IPS-20b (cell line): ENCODE measurements at regions not wholly inside any gene's neighbourhood (a gene's known extent, or its start where the extent isn't known, plus 50 kb on each side); places are given as distances from the start of the nearest gene placed in this dataset.

ENCODE experiments used
- H3K27ac ChIP-seq: one replicate; pipeline ENCODE4 v1.5.1; 2013; ENCODE audit warnings: low read length
- H3K27me3 ChIP-seq: 2 replicates; pipeline ENCODE4 v1.6.1; 2013; ENCODE audit warnings: mild to moderate bottlenecking, low read length, inconsistent platforms; ENCODE audit not compliant: insufficient read depth
- H3K36me3 ChIP-seq: 2 replicates; pipeline ENCODE4 v1.6.1; 2013; ENCODE audit warnings: low read depth, mild to moderate bottlenecking, inconsistent platforms, low read length, moderate library complexity; ENCODE audit not compliant: insufficient read depth
- H3K4me1 ChIP-seq: 2 replicates; pipeline ENCODE4 v1.6.1; 2013; ENCODE audit warnings: mild to moderate bottlenecking, control low read depth, inconsistent platforms, low read length, moderate library complexity; ENCODE audit not compliant: insufficient read depth
- H3K4me3 ChIP-seq: 2 replicates; pipeline ENCODE4 v1.5.1; 2013; ENCODE audit warnings: mild to moderate bottlenecking, low read length, inconsistent platforms
- H3K9ac ChIP-seq: 2 replicates; pipeline ENCODE4 v1.6.1; 2013; ENCODE audit warnings: low read depth, mild to moderate bottlenecking, inconsistent platforms, low read length, moderate library complexity
- H3K9me3 ChIP-seq: 2 replicates; pipeline ENCODE4 v1.6.1; 2013; ENCODE audit warnings: mild to moderate bottlenecking, low read depth, low read length, inconsistent platforms; ENCODE audit not compliant: insufficient read depth

DNA sequence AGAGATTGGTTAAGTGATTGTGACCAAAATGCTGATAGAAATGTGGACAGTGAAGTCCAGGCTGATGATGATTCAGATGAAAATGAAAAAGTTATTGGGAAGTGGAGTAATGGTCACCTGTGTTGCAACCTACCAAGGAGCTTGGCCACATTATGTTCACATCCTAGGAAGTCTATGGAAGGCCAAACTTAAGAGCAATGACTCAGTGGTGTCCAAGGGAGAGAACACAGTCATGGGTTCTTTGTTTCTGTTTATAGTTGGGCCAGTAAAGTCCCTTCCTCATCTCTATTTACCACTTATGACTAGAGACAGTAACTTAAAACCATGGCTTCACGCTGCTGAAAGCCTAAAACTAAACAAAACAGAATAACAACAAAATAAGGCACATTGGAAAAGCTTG lies 555.3 kb upstream of the DAB2 start:
- H3K27ac ChIP-seq, result no peak overlapping the region
- H3K9me3 ChIP-seq, result no peaks in the 10 kb centered on the region
- H3K4me1 ChIP-seq, result no peaks in the 10 kb centered on the region
- no peak overlapping the region for H3K9ac ChIP-seq
- no peaks in the 10 kb centered on the region for H3K36me3 ChIP-seq
- H3K27me3 ChIP-seq, result no peaks in the 10 kb centered on the region
- no peak overlapping the region for H3K4me3 ChIP-seq

DNA sequence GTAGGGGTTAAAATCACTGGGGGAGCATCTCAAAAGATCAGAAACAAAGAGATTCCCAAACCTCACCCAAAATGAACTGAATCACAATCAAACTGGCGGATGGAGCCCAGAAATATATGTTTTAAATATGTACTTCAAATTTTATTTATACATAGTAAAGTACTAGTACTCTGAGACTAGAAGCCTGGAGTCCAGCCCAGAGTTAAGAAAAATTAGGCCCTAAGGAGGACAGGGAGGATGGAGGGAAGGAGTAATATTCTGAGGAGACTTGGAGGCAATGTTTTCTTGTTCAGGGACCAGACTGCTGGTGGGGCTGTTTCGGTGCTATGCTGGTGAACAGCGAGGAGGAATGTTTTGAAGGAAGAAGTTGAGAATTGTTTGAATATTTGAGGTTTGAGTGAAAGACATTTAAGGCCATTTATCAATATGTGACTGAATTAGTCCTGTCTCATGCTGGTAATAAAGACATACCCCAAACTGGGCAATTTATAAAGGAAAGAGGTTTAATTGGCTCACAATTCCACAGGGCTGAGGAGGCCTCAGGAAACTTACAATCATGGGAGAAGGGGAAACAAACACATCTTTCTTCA lies 552.4 kb upstream of the DAB2 start:
- H3K27me3 ChIP-seq, result no peaks in the 10 kb centered on the region
- no peak overlapping the region for H3K9ac ChIP-seq
- H3K9me3 ChIP-seq, result no peaks in the 10 kb centered on the region
- H3K4me3 ChIP-seq, result no peak overlapping the region
- H3K36me3 ChIP-seq, result no peaks in the 10 kb centered on the region
- no peak overlapping the region for H3K27ac ChIP-seq
- no peaks in the 10 kb centered on the region for H3K4me1 ChIP-seq

DNA sequence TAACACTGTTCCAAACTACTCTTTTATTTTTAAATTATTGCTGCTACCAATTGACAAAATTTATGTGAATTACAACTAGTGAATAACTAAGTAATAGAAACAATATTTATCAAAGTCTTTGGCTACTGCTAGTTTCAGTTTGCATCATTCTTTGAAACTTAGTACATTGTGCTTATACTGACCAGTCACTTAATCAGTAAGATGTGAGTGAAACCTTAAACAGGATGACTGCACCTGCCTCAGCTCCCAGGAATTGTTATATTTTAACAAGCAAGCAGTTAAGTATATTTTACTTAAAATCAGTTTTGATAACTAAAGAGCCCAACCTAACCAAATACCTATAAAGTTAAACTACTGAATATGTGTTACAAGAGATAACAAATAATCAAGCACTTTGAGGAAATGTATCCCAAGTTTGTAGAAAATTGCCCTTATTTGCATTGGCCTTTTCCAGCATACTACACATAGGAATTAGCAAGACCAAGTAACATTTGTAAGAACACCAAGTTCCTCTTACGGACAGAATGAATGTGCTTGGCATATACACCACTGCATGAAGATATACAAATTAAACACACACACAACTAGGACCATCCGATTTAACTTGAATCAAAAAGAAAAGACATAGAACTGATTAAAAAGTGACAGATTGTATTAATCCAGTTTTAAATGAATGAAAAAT lies 545.5 kb upstream of the DAB2 start:
- no peak overlapping the region for H3K9ac ChIP-seq
- no peak overlapping the region for H3K27ac ChIP-seq
- no peak overlapping the region for H3K4me3 ChIP-seq
- no peaks in the 10 kb centered on the region for H3K4me1 ChIP-seq
- no peaks in the 10 kb centered on the region for H3K27me3 ChIP-seq
- H3K36me3 ChIP-seq, result no peaks in the 10 kb centered on the region
- H3K9me3 ChIP-seq, result no peaks in the 10 kb centered on the region

DNA sequence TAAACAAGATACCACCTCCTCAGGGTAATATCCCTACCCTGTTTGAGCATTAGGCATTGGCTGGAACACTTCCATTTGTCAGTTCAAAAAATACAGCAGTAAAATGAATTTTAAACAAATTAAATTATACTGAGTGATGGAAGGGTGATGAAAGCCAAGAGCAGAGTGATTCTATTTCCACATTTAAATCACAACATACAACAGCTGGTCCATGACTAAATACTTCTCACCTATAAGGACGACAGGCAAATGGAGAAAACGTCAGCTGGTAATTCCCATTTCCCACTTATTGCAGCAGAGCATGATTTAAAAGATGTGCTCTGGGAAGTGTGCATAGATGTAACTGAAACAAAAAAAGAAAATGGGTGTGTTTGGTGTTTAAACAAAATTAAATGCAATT lies 543.6 kb upstream of the DAB2 start:
- Histone ChIP-seq H3K4me3 (no peak overlapping the region), H3K27me3 (no peaks in the 10 kb centered on the region), H3K27ac (no peak overlapping the region), H3K9ac (no peak overlapping the region), H3K36me3 (no peaks in the 10 kb centered on the region), H3K9me3 (no peaks in the 10 kb centered on the region), H3K4me1 (no peaks in the 10 kb centered on the region)

DNA sequence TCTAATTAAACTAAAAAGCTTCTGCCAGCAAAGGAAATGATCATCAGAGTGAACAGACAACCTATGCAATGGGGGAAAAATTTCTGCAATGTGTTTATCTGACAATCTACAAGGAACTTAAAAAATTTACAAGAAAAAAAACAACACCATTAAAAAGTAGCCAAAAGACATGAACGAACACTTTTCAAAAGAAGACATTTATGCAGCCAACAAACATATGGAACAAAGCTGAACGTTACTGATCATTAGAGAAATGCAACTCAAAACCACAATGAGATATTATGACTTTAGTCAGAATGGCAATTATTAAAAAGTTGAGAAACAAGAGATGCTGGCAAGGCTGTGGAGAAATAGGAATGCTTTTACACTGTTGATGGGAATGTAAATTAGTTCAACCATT lies 530.4 kb upstream of the DAB2 start:
- Histone ChIP-seq H3K36me3 (no peaks in the 10 kb centered on the region), H3K27ac (no peak overlapping the region), H3K9me3 (no peaks in the 10 kb centered on the region), H3K27me3 (no peaks in the 10 kb centered on the region), H3K9ac (no peak overlapping the region), H3K4me1 (no peaks in the 10 kb centered on the region), H3K4me3 (no peak overlapping the region)

DNA sequence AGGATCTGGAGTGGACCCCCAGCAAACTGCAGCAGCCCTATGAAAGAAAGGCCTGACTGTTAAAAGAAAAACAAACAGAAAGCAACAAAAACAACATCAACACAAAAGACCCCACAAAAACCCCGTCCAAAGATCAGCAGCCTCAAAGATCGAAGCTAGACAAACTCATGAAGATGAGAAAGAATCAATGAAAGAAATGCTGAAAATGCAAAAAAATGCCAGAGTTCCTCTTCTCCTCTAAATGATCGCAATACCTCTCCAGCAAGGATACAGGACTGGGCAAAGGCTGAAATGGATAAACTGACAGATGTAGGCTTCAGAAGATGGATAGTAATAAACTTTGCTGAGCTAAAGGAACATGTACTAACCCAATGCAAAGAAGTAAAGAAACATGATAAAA lies 526.3 kb upstream of the DAB2 start:
- no peak overlapping the region for H3K9ac ChIP-seq
- no peaks in the 10 kb centered on the region for H3K9me3 ChIP-seq
- no peak overlapping the region for H3K27ac ChIP-seq
- no peaks in the 10 kb centered on the region for H3K4me1 ChIP-seq
- no peaks in the 10 kb centered on the region for H3K27me3 ChIP-seq
- no peak overlapping the region for H3K4me3 ChIP-seq
- no peaks in the 10 kb centered on the region for H3K36me3 ChIP-seq

DNA sequence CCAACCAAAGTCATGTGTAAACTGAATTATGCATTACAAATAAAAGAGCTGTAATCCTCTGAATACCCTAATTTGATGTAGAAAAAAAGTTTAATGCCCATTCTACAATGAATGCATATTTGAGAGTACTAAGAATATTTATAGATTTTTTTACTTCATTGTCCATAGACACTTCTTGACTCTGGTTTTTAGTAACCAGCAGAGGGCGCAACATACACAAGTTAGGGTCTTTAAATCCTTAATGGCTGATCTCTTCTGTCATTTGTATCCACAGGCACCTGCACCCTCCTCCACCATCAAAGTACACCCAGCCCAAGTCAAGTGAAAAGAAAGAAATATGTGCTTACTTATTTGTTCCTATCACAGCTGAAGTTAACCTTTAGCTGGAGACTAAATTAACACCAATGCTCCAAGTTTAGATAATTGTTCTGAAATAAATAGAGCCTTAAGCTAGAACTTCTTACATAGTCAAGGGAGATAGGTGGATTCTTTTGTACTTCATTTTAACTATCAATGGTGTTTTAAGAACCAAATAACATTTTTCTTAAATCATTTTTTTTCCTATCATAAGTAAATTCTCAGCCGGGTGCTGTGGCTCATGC lies 524.2 kb upstream of the DAB2 start:
- no peaks in the 10 kb centered on the region for H3K9me3 ChIP-seq
- H3K9ac ChIP-seq, result no peak overlapping the region
- no peak overlapping the region for H3K4me3 ChIP-seq
- H3K36me3 ChIP-seq, result no peaks in the 10 kb centered on the region
- no peaks in the 10 kb centered on the region for H3K4me1 ChIP-seq
- no peaks in the 10 kb centered on the region for H3K27me3 ChIP-seq
- no peak overlapping the region for H3K27ac ChIP-seq

DNA sequence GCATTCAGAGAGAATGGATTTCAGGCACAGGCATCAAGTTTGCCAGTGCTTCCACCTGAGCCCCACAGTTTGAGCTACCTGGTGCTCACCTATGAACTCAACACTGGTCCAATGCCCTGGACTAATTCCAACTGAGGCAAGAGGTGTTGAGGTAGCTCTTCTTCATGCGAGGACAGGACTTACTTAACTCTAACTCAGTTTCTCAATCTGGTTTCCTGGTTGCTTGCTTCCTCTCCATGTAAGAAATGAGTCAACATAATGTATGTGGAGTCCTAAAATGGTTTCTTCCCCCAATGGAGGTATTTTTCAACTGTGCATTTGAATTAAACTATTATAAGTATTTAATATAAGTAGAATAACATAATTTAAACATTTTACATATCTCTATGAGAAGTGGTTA lies 523.6 kb upstream of the DAB2 start:
- Histone ChIP-seq H3K9ac (no peak overlapping the region), H3K36me3 (no peaks in the 10 kb centered on the region), H3K9me3 (no peaks in the 10 kb centered on the region), H3K4me1 (no peaks in the 10 kb centered on the region), H3K27ac (no peak overlapping the region), H3K27me3 (no peaks in the 10 kb centered on the region), H3K4me3 (no peak overlapping the region)

DNA sequence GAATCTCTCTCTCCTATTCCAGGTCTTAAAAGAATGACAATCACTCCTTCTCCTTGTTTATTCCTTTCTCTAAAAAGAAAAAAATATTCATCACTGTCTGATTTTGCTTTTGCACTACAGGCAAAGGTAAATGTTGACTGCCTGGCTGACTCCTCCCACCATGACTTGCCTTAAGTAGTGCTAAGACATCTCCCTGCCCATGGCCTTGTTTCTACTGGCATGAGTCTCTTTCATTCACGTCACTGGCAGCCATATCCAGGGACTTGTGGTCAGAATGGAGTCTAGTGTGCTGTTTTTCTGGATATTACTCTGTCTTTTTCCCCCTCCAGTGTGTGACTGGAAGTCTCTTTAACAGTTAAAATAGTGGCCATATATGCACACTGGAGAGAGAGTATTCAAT lies 522.9 kb upstream of the DAB2 start:
- Histone ChIP-seq H3K9me3 (no peaks in the 10 kb centered on the region), H3K27ac (no peak overlapping the region), H3K36me3 (no peaks in the 10 kb centered on the region), H3K4me1 (no peaks in the 10 kb centered on the region), H3K4me3 (no peak overlapping the region), H3K27me3 (no peaks in the 10 kb centered on the region), H3K9ac (no peak overlapping the region)

DNA sequence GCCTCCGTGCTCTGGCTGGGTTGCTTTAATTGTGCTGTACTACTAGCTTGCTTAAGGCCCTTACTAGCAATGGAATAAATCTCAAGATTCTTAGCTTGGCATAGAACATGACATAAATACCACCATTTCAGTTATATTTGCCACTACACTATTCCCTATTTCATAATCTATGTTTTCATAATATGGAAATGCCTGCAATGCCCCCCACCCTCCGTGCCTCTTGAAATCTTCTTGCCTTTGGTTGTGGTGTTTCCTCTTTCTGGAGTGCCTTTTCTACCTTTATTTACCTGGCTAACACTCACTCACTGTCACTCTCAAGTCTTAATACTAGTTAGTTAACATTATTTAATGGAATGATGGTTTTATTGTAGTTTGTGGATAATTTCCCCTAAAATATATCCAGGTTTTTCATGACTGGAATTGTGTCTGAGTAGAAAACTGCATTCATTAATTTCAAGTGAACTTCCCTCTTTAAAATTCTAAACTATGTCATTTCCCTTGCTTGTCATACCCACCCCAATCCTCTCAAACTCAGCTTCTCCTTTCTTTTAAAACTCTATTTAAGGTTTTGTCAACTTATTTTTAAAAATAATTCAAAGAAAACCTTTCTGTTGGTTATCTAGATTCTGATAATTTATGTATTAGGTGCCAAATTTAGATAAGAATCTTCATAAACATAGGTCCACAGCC lies 521.7 kb upstream of the DAB2 start:
- Histone ChIP-seq H3K4me1 (no peaks in the 10 kb centered on the region), H3K9ac (no peak overlapping the region), H3K36me3 (no peaks in the 10 kb centered on the region), H3K9me3 (no peaks in the 10 kb centered on the region), H3K27ac (no peak overlapping the region), H3K4me3 (no peak overlapping the region), H3K27me3 (no peaks in the 10 kb centered on the region)

DNA sequence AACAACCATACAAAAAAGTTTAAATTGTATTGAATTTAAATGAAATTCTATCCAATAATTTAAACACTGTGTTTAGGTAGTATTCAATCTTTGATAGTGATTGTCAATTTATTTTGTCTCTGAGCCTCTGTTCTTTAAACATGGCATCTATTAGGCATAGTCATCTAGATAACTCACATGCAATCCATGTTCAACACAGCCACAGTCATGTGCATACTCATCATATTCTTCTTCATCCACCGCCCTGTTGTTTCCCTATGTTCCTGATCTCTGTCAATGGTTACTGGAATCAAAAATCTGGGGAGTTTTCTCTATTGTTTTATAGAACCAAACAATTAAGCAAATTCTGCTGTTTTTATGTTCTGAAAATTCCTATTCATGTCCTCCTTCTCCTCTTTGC lies 521.1 kb upstream of the DAB2 start:
- Histone ChIP-seq H3K36me3 (no peaks in the 10 kb centered on the region), H3K9me3 (no peaks in the 10 kb centered on the region), H3K4me3 (no peak overlapping the region), H3K27ac (no peak overlapping the region), H3K27me3 (no peaks in the 10 kb centered on the region), H3K9ac (no peak overlapping the region), H3K4me1 (no peaks in the 10 kb centered on the region)

DNA sequence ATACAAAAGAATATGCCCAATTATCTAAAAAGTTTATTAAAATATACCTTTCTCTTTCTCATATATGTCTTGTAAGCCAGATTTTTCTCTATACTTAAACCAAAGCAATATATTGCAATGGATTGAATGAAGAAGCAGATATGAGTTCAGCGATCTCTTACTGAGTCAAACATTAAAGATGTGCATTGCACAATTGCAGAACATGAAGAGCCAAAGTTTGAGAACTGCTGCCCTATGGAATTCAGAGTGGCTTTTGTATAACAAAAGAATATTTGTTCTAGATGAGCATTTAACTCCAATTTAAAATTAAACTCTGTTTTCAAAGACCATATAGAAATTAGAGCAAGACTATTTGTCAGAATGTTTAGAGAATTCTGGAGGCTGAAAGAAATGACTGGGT lies 519.0 kb upstream of the DAB2 start:
- Histone ChIP-seq H3K27ac (no peak overlapping the region), H3K36me3 (no peaks in the 10 kb centered on the region), H3K27me3 (no peaks in the 10 kb centered on the region), H3K4me3 (no peak overlapping the region), H3K9ac (no peak overlapping the region), H3K4me1 (no peaks in the 10 kb centered on the region), H3K9me3 (no peaks in the 10 kb centered on the region)
